Fibroblast of lung (primary cell): ENCODE measurements at regions not wholly inside any gene's neighbourhood (a gene's known extent, or its start where the extent isn't known, plus 50 kb on each side); places are given as distances from the start of the nearest gene placed in this dataset.

Experiments
- DNase-seq, 2 donors: peaks; one replicate each; pipeline versions ENCODE4 v3.0.0 to v3.0.0-alpha.2; 2010; ENCODE audit warnings: low read depth in 2 of 2
- H2AFZ ChIP-seq: 2 replicates; pipeline ENCODE4 v1.5.1; 2012; ENCODE audit warnings: low read length, control low read depth, inconsistent platforms
- H3K27ac ChIP-seq: 2 replicates; pipeline ENCODE4 v1.5.1; 2011; ENCODE audit warnings: low read length, control low read depth; ENCODE audit not compliant: insufficient read depth
- H3K27me3 ChIP-seq: 2 replicates; pipeline ENCODE4 v1.5.1; 2011; ENCODE audit warnings: mild to moderate bottlenecking, low read length; ENCODE audit not compliant: control insufficient read depth, insufficient read depth
- H3K36me3 ChIP-seq: 2 replicates; pipeline ENCODE4 v1.5.1; 2011; ENCODE audit warnings: low read length; ENCODE audit not compliant: control insufficient read depth, insufficient read depth
- H3K4me1 ChIP-seq: 2 replicates; pipeline ENCODE4 v1.5.1; 2011; ENCODE audit warnings: low read length; ENCODE audit not compliant: control insufficient read depth, insufficient read depth; ENCODE audit errors: extremely low read depth
- H3K4me2 ChIP-seq: 2 replicates; pipeline ENCODE4 v1.5.1; 2011; ENCODE audit warnings: low read length, control low read depth; ENCODE audit not compliant: insufficient read depth; ENCODE audit errors: extremely low read depth
- H3K4me3 ChIP-seq, 4 experiments: fragments of 200-600 bp in 1 of 4; sonication (generic) in 1 of 4; replicated peaks in 1 of 4; 2 replicates each; pipeline ENCODE4 v1.5.1; 2011 to 2016; ENCODE audit warnings: low read length in 4 of 4, low read depth in 3 of 4, mild to moderate bottlenecking in 3 of 4, control low read depth in 2 of 4, inconsistent platforms in 1 of 4, mixed read lengths in 1 of 4; ENCODE audit not compliant: insufficient read depth in 1 of 4; ENCODE audit errors: control extremely low read depth in 1 of 4
- H3K79me2 ChIP-seq: 2 replicates; pipeline ENCODE4 v1.5.1; 2012; ENCODE audit warnings: mild to moderate bottlenecking, low read length, inconsistent platforms; ENCODE audit not compliant: control insufficient read depth, insufficient read depth
- H3K9ac ChIP-seq: 2 replicates; pipeline ENCODE4 v1.5.1; 2011; ENCODE audit warnings: mild to moderate bottlenecking, low read length, control low read depth; ENCODE audit not compliant: insufficient read depth
- H3K9me3 ChIP-seq: 2 replicates; pipeline ENCODE4 v1.5.1; 2012; ENCODE audit warnings: low read depth, low read length; ENCODE audit not compliant: control insufficient read depth, insufficient read depth
- H4K20me1 ChIP-seq: 2 replicates; pipeline ENCODE4 v1.5.1; 2011; ENCODE audit warnings: low read length; ENCODE audit not compliant: control insufficient read depth, insufficient read depth; ENCODE audit errors: extremely low read depth
- CTCF ChIP-seq, 2 donors: IDR thresholded peaks in 1 of 2; conservative IDR thresholded peaks in 1 of 2; 1 replicate in 1 of 2; 2 replicates in 1 of 2; pipeline ENCODE4 v1.5.1; 2011 to 2012; ENCODE audit warnings: low read length in 2 of 2, control low read depth in 1 of 2, inconsistent platforms in 1 of 2, low read depth in 1 of 2, mild to moderate bottlenecking in 1 of 2
- EZH2 ChIP-seq: IDR thresholded peaks from 2 replicates; pipeline ENCODE4 v1.5.1; 2012; ENCODE audit warnings: low read length, control low read depth, mild to moderate bottlenecking; ENCODE audit errors: missing control alignments

GRCh38 chr3:184636741-184637316 lies 75.0 kb downstream of the MAGEF1 start:
- no peak for TF ChIP-seq CTCF (conservative IDR thresholded peaks at IDR 0.05 in 1 of 2, IDR thresholded peaks at IDR 0.05 in 1 of 2; ENCODE audit: low read depth in 1 of 2, low read length in 2 of 2)
- no peak for TF ChIP-seq EZH2
- H2AFZ ChIP-seq = no peak overlapping the region
- no peaks in the 10 kb centered on the region for H3K9me3 ChIP-seq
- H3K36me3 ChIP-seq = no peaks in the 10 kb centered on the region
- no peaks in the 10 kb centered on the region for H3K79me2 ChIP-seq
- H3K27ac ChIP-seq = no peak overlapping the region
- H3K4me3 ChIP-seq = no peak overlapping the region
- H3K4me2 ChIP-seq = no peak overlapping the region
- H4K20me1 ChIP-seq = no peaks in the 10 kb centered on the region
- peak; percentile 58 to 86 for DNase-seq
- no peaks in the 10 kb centered on the region for H3K4me1 ChIP-seq
- H3K9ac ChIP-seq = no peak overlapping the region
- peaks cover 20% of the 10 kb centered on the region for H3K27me3 ChIP-seq

GRCh38 chr3:184635774-184636173 lies 74.2 kb downstream of the EPHB3 start:
- no peaks in the 10 kb centered on the region for H3K4me1 ChIP-seq
- no peak for DNase-seq
- TF ChIP-seq EZH2 (no peak), CTCF (conservative IDR thresholded peaks at IDR 0.05 in 1 of 2, IDR thresholded peaks at IDR 0.05 in 1 of 2; ENCODE audit: low read depth in 1 of 2, low read length in 2 of 2) (no peak)
- no peaks in the 10 kb centered on the region for H4K20me1 ChIP-seq
- peaks cover 20% of the 10 kb centered on the region for H3K27me3 ChIP-seq
- no peaks in the 10 kb centered on the region for H3K79me2 ChIP-seq
- no peak overlapping the region for H3K4me2 ChIP-seq
- H3K9ac ChIP-seq = no peak overlapping the region
- no peak overlapping the region for H3K27ac ChIP-seq
- H3K4me3 ChIP-seq = no peak overlapping the region
- H3K9me3 ChIP-seq = no peaks in the 10 kb centered on the region
- no peak overlapping the region for H2AFZ ChIP-seq
- H3K36me3 ChIP-seq = no peaks in the 10 kb centered on the region

- no peak overlapping the region for H3K27ac ChIP-seq
- no peak overlapping the region for H2AFZ ChIP-seq
- no peak overlapping the region for H3K9ac ChIP-seq
- no peaks in the 10 kb centered on the region for H4K20me1 ChIP-seq
- H3K27me3 ChIP-seq = peaks cover 20% of the 10 kb centered on the region
- H3K4me3 ChIP-seq = no peak overlapping the region
- H3K79me2 ChIP-seq = no peaks in the 10 kb centered on the region
- no peak for DNase-seq
- TF ChIP-seq EZH2 (no peak), CTCF (conservative IDR thresholded peaks at IDR 0.05 in 1 of 2, IDR thresholded peaks at IDR 0.05 in 1 of 2; ENCODE audit: low read depth in 1 of 2, low read length in 2 of 2) (no peak)
- no peaks in the 10 kb centered on the region for H3K36me3 ChIP-seq
- H3K9me3 ChIP-seq = no peaks in the 10 kb centered on the region
- no peaks in the 10 kb centered on the region for H3K4me1 ChIP-seq
- no peak overlapping the region for H3K4me2 ChIP-seq
Measured at GRCh38 chr3:184635126-184635525, 73.5 kb downstream of the EPHB3 start.
